22Rv1 (cell line): ENCODE measurements at regions not wholly inside any gene's neighbourhood (a gene's known extent, or its start where the extent isn't known, plus 50 kb on each side); places are given as distances from the start of the nearest gene placed in this dataset.

Experiments
- CTCF ChIP-seq: fragments of 450-650 bp; IDR thresholded peaks from 2 replicates; pipeline ENCODE4 v1.5.1; 2017; ENCODE audit warnings: mild to moderate bottlenecking
- ZFX ChIP-seq: fragments of 450-650 bp; IDR thresholded peaks from 2 replicates; pipeline ENCODE4 v1.6.1; 2017; ENCODE audit warnings: antibody characterized with exemption, borderline replicate concordance

- no peak for TF ChIP-seq CTCF
- TF ChIP-seq ZFX = no peak
These were observed 91.4 kb downstream of the JRKL start for GRCh38 chr11:96481204-96481603.
